SKM-1 (cell line): ENCODE measurements at regions not wholly inside any gene's neighbourhood (a gene's known extent, or its start where the extent isn't known, plus 50 kb on each side); places are given as distances from the start of the nearest gene placed in this dataset.
A peak's percentile ranks its signal among the peaks of the same experiment; 100 is the strongest.

Source experiments
- DNase-seq: peaks from one replicate; lab custom pipeline; 2025; ENCODE audit not compliant: unreplicated experiment; lab: John Stamatoyannopoulos, UW

DNA sequence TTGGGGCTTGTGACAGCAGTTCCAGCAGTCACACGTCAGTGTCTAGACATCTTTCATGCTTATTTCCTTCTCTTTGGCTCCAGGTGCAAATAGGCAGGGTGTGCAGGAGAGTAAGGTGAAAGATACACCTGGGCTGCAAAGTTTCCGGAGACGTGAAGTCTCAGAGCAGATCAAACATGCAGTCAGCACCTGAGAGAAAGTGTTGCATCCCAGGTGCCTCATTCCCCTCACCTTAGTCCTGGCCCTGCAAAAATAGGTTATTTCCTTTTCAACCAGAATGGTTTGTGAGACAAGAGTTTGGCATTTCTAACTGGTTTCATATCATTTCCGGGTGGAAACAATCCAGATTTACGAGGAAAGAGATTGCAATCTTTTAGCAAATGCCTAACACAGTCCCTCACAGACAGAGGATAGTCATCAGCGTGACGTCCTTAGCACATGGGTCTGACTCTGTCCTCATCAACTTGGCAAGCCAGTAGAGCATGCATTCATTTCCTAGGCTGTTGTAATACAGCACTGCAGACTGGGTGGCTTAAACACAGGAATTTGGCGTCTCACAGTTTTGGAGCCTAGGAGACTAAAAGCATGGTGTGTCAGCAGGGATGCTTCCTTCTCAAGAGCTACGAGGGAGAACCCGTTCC, 58.2 kb upstream of the ARRDC4 start:
- no peak for DNase-seq

DNA sequence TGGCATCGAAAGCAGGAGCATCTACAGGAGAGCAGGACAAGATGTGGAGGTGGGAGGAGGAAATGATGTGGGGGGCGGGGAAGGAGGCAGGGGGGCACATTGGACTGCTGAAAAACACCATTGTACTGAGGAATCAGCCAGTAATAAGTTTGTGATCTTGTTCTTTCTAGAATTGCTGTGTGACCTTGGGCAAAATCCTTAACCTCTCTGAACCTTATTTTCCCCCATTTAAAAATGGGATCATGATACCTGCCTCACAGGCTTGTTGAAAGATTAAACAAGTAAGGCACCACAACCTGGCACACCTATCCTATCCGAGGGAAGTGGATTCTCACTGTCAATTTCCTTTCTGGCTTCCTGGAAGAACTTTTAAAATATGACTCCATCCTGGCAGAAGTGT, 56.9 kb upstream of the ARRDC4 start:
- DNase-seq, result no peak

DNA sequence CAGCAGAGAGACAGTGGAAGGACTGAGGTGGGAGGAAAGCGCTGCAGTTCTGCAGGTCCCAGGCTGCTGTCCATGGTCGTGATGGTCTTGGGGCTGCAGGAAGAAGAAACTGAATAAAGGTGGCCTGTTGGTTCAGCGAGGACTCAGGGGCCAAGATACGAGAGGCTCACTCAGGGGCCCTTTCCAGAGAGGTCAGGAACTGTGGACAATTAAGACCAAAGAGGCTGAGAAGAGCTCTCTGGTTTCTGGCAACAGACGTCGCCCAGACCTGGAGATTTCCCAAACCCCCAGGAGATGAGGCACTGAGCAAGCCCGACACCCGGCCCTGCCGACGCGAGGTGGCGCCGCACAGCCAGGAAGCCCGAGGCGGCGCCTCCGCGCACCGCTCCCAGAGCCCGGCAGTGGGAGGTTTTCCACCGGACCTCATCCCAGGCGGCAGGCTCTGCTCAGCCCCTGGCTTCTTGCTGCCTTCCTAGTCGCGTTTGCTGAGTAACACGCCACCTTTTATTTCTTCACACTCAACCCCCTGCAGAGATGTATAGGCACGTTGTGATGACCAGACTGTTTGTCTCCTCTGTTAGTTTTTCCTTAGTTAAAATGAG, 56.4 kb upstream of the ARRDC4 start:
- peak; percentile 7 for DNase-seq

DNA sequence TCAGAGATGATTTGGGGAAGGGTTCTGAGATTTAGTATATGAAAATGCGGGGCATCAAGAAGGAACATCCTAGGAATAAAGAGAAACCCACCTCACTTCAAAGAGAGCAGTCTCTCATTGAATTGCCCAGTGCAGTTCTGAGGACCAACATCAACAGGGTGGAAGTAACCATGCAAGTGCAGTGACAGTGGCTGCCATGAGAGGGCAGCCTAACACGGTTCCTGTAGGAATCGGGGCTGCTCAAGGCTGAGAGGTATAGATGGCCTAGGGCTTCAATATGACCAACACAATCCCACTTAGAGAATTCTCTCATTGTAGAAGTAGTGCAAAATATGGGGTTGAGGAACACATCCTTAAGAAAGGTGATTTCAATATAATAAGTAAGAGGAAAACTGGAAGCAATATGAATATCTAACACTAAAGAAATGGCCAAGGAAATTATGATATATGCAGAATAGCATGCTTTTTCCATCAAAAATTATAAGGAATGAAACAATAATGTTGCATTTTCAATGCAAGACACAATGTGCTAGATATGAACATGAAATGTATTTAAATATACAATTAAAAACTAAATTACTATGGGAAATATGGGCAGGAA, 51.1 kb upstream of the ARRDC4 start:
- peak; percentile 50 for DNase-seq
